IPS-15b (cell line): ENCODE measurements at regions not wholly inside any gene's neighbourhood (a gene's known extent, or its start where the extent isn't known, plus 50 kb on each side); places are given as distances from the start of the nearest gene placed in this dataset.

Experiments
- H3K27me3 ChIP-seq: one replicate; pipeline ENCODE4 v1.6.1; 2013; ENCODE audit warnings: low read length; ENCODE audit not compliant: control insufficient read depth, insufficient read depth
- H3K36me3 ChIP-seq: one replicate; pipeline ENCODE4 v1.6.1; 2013; ENCODE audit warnings: low read length; ENCODE audit not compliant: control insufficient read depth, insufficient read depth
- H3K4me1 ChIP-seq: one replicate; pipeline ENCODE4 v1.6.1; 2013; ENCODE audit warnings: mild to moderate bottlenecking, low read length; ENCODE audit not compliant: control insufficient read depth, insufficient read depth
- H3K4me3 ChIP-seq: one replicate; pipeline ENCODE4 v1.5.1; 2013; ENCODE audit warnings: low read depth, low read length
- H3K9ac ChIP-seq: one replicate; pipeline ENCODE4 v1.6.1; 2013; ENCODE audit warnings: low read depth, mild to moderate bottlenecking, low read length
- H3K9me3 ChIP-seq: one replicate; pipeline ENCODE4 v1.6.1; 2013; ENCODE audit warnings: mild to moderate bottlenecking, low read length; ENCODE audit not compliant: control insufficient read depth, insufficient read depth

DNA sequence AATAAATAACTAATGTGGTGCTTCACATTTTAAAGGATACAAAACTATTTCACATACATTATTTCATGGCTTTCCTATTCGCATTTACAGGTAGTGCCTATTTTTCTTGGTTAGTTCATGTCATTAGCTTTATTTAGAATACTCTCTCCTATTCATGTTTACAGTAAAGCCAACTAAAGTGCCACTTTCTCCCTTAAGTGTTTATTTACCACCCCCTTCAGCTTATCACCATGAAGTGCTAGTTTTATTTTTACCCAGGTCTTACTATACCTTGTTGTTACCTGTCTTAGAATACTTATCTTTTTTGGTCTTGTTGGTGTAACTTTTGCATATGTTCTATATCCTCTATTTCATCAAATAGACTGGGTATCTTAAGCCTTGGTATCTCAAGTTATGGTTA, 715.2 kb upstream of the TENM4 start:
- H3K9ac ChIP-seq: no peak overlapping the region
- no peaks in the 10 kb centered on the region for H3K36me3 ChIP-seq
- H3K4me1 ChIP-seq: peaks cover 10% of the 10 kb centered on the region
- H3K9me3 ChIP-seq: no peaks in the 10 kb centered on the region
- no peaks in the 10 kb centered on the region for H3K27me3 ChIP-seq
- H3K4me3 ChIP-seq: no peak overlapping the region

DNA sequence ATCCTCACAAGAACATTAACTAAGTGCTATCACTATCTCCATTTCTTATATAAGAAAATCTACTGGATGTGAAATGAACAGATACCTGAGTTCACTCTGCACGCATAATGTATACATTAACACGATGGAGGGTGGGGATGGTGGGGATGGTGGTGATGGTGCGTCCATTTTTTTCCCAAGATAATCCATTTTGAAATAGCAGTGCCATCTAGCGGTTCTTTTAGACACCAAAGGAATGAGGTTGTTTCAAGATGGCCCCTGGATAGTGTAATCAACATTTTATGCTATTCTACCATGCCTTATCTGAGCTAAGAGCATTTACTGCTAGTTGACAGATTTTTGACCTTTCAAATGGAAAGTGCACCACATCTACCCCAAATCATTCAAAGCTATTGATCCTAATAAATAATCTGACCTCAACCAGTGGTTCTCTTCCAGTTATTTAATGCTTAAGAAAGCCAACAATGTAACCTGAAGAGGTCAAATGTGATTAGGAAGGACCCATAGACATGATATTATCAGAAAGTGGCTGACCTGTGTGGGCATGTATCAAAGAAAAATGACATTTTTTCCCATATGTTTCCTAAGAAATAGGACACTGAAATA, 714.7 kb upstream of the TENM4 start:
- Histone ChIP-seq H3K27me3 (no peaks in the 10 kb centered on the region), H3K36me3 (no peaks in the 10 kb centered on the region), H3K9ac (no peak overlapping the region), H3K4me3 (no peak overlapping the region), H3K9me3 (no peaks in the 10 kb centered on the region), H3K4me1 (peaks cover 10% of the 10 kb centered on the region)

DNA sequence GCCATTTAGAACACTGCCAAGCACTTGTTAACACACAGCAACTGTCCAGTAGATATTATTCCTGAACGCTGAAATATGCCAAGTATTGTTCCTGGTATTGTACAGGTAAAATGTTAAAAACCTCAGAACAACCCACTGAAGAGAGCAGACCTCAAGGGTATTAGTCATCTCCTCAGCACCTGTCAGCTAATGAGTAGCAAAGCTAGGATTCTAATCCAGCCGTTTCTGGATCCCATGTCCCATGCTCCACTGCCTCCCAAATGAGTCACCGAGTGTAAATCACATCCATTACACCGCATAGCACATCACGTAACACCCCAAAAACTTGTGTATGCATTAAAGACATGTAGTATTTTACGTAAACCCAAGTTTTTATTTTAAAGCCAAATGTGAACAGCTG, 705.4 kb upstream of the TENM4 start:
- Histone ChIP-seq H3K4me1 (peaks cover 7% of the 10 kb centered on the region), H3K36me3 (no peaks in the 10 kb centered on the region)

DNA sequence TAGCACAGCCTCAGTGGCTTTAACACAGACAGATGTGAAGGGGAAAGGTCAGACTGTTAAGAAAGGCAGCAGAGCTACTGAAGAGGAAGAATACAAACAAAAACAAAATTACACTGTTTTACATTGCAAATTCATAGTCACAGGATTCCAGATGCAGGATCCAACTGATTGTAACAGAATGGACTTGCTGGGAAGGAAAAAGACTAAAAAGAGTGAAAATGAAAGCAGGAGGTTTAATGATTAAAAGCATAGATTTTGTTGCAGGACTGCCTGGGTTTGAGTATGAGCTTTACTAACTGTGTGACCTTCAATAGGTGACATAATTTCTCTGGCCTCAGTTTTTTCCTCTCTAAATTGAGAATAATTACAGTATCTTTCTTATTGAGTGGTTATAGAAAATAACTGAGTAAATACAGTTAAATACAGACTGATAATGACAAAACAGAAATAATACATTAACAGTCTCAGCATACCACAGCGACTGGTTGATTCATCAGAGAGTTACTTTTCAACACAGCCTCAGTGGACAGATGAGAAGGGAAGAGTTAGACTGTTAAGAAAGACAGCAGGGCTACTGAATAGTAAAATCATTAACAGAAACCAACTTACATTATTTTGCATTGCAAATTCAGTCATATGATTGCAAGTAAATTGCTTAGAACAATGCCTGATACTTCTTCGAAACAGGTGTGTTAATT, 704.2 kb upstream of the TENM4 start:
- H3K27me3 ChIP-seq: no peaks in the 10 kb centered on the region
- peaks cover 7% of the 10 kb centered on the region for H3K4me1 ChIP-seq
- H3K9ac ChIP-seq: no peak overlapping the region
- H3K4me3 ChIP-seq: no peak overlapping the region
- no peaks in the 10 kb centered on the region for H3K9me3 ChIP-seq
- H3K36me3 ChIP-seq: no peaks in the 10 kb centered on the region

More for the DNA sequence above, 705.4 kb upstream of the TENM4 start:
- H3K4me3 ChIP-seq: no peak overlapping the region
- no peaks in the 10 kb centered on the region for H3K27me3 ChIP-seq
- H3K9me3 ChIP-seq: no peaks in the 10 kb centered on the region
- H3K9ac ChIP-seq: no peak overlapping the region

DNA sequence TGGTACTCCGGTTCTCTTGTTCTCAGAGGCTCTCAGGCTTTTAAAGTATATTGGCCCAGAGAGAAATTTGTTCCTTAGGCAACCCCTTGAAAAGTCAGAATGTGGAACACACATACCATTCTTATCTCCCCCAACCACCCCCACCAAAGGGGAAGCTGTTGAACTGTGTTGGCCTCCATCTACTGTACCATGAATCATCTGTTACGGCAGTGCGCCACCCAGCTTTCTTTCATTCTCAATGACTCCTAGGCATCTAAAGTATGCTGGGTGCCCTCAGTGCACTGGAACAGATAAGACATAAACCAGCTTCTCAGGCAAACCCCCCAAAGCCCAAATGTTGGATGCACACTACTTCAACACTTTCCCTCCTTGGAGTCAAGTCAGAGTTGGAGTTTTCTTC, 696.2 kb upstream of the TENM4 start:
- Histone ChIP-seq H3K9me3 (no peaks in the 10 kb centered on the region), H3K36me3 (no peaks in the 10 kb centered on the region), H3K4me3 (no peak overlapping the region), H3K27me3 (no peaks in the 10 kb centered on the region), H3K4me1 (no peaks in the 10 kb centered on the region), H3K9ac (no peak overlapping the region)

DNA sequence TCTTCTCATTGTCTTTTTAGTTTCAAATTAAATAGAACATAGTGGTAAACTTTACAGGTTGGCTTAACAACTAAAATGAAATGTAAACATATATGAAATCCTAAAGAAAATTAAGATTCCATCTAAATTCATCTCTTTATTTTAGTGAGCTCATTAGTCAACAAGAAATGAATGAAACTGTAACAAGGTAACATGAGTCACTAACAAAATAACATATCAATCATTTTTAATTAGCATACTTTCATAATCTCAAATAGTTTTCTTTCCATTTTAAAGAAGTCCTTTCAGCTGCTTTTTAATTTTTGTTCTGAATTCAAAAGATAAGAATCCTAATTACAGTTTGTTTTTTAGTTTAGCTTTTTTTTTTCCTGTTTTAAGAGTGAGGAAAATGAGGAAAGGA, 688.6 kb upstream of the TENM4 start:
- H3K4me3 ChIP-seq: no peak overlapping the region
- no peaks in the 10 kb centered on the region for H3K36me3 ChIP-seq
- H3K9me3 ChIP-seq: no peaks in the 10 kb centered on the region
- no peaks in the 10 kb centered on the region for H3K4me1 ChIP-seq
- no peak overlapping the region for H3K9ac ChIP-seq
- H3K27me3 ChIP-seq: no peaks in the 10 kb centered on the region

DNA sequence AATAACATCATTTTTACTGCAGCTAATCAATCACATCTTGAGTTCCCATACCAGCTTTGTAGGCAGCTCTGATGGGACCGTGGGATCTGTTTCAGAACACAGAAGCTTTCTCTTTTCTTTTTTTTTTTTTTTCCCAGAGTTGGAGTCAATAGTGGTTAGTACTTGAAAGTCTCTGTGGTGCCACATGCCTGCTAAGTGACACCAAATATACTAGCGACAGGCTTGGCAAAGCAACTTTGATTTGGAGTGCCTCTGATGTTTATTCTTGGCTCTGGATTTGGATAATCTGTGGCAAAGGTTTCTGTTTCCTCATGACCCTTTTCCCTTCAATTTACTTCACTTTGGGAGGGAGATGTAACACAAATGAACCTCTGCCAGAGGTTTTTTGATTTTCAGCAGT, 681.4 kb upstream of the TENM4 start:
- H3K36me3 ChIP-seq: no peaks in the 10 kb centered on the region
- H3K4me3 ChIP-seq: no peak overlapping the region
- H3K9ac ChIP-seq: no peak overlapping the region
- no peaks in the 10 kb centered on the region for H3K4me1 ChIP-seq
- H3K27me3 ChIP-seq: no peaks in the 10 kb centered on the region
- no peaks in the 10 kb centered on the region for H3K9me3 ChIP-seq

DNA sequence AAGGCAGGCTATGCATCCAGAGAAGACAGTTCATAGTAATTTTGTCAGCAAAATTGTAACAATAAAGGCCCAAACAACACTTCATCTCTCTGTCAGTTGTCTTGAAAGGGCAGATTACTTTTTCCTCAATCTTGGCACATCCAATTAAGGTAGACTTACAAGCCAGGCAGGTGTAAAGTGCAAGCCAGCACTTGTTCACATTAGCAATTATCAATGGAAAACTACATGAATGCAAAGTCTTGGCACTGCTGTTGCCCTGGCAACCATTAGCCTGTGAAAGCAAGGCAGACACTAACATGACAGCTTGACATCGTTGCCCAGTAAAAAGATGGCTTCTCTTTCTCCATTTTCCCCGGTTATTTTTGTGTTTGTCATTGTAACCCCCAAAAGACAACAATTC, 677.2 kb upstream of the TENM4 start:
- Histone ChIP-seq H3K4me1 (no peaks in the 10 kb centered on the region), H3K9me3 (no peaks in the 10 kb centered on the region), H3K27me3 (no peaks in the 10 kb centered on the region), H3K36me3 (no peaks in the 10 kb centered on the region), H3K4me3 (no peak overlapping the region), H3K9ac (no peak overlapping the region)

DNA sequence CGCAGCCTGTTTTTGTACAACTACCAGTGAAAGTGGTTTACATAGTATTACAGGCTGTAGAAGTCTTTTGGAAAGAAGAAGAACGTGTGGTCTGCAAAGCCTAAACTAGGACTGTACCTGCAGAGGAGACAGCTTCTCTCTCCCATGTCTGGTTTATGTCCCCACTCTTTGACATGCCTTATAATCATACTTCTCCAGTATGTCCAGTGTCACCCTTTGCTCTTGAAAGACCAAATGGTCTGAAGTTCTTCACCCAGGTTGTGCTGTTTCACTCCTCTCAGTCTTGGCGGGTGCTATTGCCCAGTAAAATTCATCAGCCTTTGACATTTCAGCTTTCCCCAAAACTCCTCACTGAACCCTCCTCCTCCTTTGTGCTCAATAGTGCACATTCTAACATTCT, 676.0 kb upstream of the TENM4 start:
- Histone ChIP-seq H3K9ac (no peak overlapping the region), H3K4me1 (no peaks in the 10 kb centered on the region), H3K9me3 (no peaks in the 10 kb centered on the region)

DNA sequence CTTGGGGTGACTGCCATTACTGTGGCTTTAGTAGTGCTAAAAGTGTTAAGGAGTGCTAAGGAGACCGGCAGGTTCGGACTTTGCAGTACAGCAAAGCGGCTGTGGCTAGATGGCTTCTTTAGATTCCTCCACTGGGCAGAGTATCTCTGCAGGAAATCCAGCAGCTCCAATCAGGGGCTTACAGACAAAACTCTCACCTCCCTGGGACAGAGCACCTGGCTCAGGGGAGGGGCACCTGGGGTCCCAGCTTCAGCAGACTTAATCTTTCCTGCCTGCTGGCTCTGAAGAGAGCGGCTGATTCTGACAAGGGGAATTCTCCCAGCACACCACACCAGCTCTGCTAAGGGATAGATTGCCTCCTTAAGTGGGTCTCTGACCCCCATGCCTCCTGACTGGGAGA, 668.8 kb upstream of the TENM4 start:
- no peak overlapping the region for H3K9ac ChIP-seq
- H3K4me1 ChIP-seq: no peaks in the 10 kb centered on the region
- no peak overlapping the region for H3K4me3 ChIP-seq
- no peaks in the 10 kb centered on the region for H3K27me3 ChIP-seq
- H3K36me3 ChIP-seq: no peaks in the 10 kb centered on the region
- H3K9me3 ChIP-seq: no peaks in the 10 kb centered on the region

More for the DNA sequence above, 676.0 kb upstream of the TENM4 start:
- H3K27me3 ChIP-seq: no peaks in the 10 kb centered on the region
- no peak overlapping the region for H3K4me3 ChIP-seq
- no peaks in the 10 kb centered on the region for H3K36me3 ChIP-seq

DNA sequence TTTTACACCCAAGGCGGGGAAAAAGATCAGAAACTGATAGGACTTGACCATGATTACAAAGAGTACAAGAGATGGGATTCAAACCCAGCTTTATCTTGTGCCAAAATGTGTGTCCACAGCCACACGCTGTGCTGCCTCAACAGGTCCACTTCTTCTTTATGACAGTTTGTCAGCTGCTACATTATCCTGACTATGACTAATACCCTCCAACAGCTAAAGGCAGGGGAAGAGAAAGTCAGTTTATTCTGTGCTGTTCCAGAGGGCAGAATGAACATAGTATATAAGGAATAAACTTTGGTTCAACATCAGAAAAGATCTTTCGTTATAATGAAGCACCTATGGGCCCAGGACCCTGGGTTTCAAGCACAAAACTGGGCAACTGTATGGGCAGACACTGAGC, 668.2 kb upstream of the TENM4 start:
- H3K9me3 ChIP-seq: no peaks in the 10 kb centered on the region

DNA sequence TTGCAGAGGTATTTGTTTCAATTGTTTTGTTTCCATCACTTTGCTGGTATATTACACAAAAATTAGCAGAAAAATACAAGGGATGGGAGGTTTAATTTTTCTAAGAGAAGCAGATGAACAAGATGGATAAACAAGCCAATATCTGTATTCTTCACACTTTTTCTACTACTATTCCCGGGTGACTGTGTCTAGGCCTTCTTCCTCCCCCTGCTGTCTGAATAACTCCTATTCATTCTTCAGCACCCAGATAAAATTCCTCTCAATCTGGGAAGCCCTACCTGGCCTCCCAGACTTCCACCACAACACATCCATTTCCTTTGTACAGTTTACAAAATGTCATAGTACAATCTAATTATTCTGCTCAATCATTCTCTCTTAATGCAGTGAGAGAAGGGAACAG, 666.6 kb upstream of the TENM4 start:
- Histone ChIP-seq H3K27me3 (no peaks in the 10 kb centered on the region), H3K4me1 (no peaks in the 10 kb centered on the region), H3K4me3 (no peak overlapping the region), H3K36me3 (no peaks in the 10 kb centered on the region), H3K9ac (no peak overlapping the region), H3K9me3 (no peaks in the 10 kb centered on the region)

More for the DNA sequence above, 668.2 kb upstream of the TENM4 start:
- H3K9ac ChIP-seq: no peak overlapping the region
- no peaks in the 10 kb centered on the region for H3K36me3 ChIP-seq
- H3K27me3 ChIP-seq: no peaks in the 10 kb centered on the region
- H3K4me1 ChIP-seq: no peaks in the 10 kb centered on the region
- no peak overlapping the region for H3K4me3 ChIP-seq
